ENCODE measurements at regions not wholly inside any gene's neighbourhood (a gene's known extent, or its start where the extent isn't known, plus 50 kb on each side); places are given as distances from the start of the nearest gene placed in this dataset.

DNA sequence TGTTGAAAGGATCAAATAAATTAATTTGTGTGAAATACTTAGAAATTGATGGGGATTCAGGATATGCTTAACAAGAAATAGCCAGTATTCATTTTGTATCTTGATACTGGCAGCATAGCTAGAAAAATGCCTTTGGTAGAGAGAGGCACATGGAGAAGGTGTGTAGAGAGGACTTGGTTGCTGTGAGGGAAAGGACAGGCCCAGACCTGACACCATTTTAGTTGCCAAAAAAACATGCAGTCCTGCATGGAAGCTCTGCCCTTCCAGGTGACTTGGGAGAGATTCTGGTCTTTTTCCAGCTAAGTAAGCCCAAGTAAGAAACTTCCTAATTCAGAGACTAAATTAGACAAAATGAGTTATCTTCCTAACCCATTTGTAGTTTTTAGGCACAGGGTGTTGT is 335.0 kb downstream of the RFC3 start:
- TF ChIP-seq, protein P1, sequence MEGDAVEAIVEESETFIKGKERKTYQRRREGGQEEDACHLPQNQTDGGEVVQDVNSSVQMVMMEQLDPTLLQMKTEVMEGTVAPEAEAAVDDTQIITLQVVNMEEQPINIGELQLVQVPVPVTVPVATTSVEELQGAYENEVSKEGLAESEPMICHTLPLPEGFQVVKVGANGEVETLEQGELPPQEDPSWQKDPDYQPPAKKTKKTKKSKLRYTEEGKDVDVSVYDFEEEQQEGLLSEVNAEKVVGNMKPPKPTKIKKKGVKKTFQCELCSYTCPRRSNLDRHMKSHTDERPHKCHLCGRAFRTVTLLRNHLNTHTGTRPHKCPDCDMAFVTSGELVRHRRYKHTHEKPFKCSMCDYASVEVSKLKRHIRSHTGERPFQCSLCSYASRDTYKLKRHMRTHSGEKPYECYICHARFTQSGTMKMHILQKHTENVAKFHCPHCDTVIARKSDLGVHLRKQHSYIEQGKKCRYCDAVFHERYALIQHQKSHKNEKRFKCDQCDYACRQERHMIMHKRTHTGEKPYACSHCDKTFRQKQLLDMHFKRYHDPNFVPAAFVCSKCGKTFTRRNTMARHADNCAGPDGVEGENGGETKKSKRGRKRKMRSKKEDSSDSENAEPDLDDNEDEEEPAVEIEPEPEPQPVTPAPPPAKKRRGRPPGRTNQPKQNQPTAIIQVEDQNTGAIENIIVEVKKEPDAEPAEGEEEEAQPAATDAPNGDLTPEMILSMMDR (IDR thresholded peaks at IDR 0.05; ENCODE audit: borderline replicate concordance, extremely low read depth, low read length, poor library complexity, severe bottlenecking) = no peak
- TF ChIP-seq EZH2 (IDR thresholded peaks at IDR 0.05; ENCODE audit: borderline replicate concordance, low read depth, low read length, severe bottlenecking) = no peak

Data from DND-41 (cell line).